ENCODE measurements at regions not wholly inside any gene's neighbourhood (a gene's known extent, or its start where the extent isn't known, plus 50 kb on each side); places are given as distances from the start of the nearest gene placed in this dataset.

GRCh38 chr17:13323990-13324389 lies 277.7 kb downstream of the HS3ST3A1 start (continued):
- TF ChIP-seq, protein P1, sequence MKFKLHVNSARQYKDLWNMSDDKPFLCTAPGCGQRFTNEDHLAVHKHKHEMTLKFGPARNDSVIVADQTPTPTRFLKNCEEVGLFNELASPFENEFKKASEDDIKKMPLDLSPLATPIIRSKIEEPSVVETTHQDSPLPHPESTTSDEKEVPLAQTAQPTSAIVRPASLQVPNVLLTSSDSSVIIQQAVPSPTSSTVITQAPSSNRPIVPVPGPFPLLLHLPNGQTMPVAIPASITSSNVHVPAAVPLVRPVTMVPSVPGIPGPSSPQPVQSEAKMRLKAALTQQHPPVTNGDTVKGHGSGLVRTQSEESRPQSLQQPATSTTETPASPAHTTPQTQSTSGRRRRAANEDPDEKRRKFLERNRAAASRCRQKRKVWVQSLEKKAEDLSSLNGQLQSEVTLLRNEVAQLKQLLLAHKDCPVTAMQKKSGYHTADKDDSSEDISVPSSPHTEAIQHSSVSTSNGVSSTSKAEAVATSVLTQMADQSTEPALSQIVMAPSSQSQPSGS (IDR thresholded peaks at IDR 0.05; ENCODE audit: low read length), result no peak
- TF ChIP-seq TAF1 (IDR thresholded peaks at IDR 0.05; ENCODE audit: low read depth, low read length), result no peak
- no peak for TF ChIP-seq SP1 (IDR thresholded peaks at IDR 0.05; ENCODE audit: low read depth, low read length)
- TF ChIP-seq SUZ12 (IDR thresholded peaks at IDR 0.05; ENCODE audit: low read length), result no peak
- TF ChIP-seq ZNF274 (IDR thresholded peaks at IDR 0.05; ENCODE audit: borderline replicate concordance, extremely low read depth, low read length), result no peak
